RKO (cell line): ENCODE measurements at regions not wholly inside any gene's neighbourhood (a gene's known extent, or its start where the extent isn't known, plus 50 kb on each side); places are given as distances from the start of the nearest gene placed in this dataset.

Source experiments
- DNase-seq: peaks from one replicate; pipeline ENCODE4 v3.0.0-alpha.2; 2016; ENCODE audit warnings: low spot score

DNA sequence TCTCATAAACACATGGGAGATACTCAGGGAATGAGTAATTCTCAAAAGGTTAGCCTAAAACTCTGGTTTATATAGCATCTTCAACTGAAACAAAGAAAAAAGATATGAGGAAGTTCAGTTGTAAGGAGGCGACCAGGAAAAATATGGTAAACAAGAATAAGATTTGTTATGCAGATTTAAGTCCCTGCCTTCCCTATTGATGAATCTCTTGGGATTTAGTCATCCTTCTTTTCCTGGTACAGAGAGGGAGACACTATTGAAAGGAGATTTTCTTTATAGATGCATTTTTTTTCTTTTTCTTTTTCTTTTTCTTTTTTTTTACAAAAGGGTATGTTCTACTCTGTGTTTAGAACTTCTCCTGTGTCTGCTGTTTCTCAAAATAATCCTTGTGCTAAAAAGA, 557.5 kb downstream of the DNAJB9 start:
- DNase-seq, result no peak

GRCh38 chr7:109131141-109131540, 561.5 kb downstream of the DNAJB9 start:
- no peak for DNase-seq

DNA sequence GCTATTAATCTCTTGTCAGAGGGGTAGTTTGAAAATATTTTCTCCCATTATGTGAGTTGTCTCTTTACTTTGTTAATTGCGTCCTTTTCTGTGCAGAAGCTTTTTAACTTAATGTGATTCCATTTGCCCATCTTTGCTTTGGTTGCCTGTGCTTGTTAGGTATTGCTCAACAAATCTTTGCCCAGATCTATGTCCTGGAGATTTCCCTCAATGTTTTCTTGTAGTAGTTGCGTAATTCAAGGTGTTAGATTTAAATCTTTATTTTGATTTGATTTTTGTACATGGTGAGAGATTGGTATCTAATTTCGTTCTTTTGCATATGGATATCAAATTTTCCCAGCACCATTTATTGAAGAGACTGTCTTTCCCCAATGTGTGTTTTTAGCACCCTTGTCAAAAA, 567.2 kb downstream of the DNAJB9 start:
- no peak for DNase-seq

GRCh38 chr7:109154748-109155147, 585.1 kb downstream of the DNAJB9 start:
- DNase-seq, result no peak

- DNase-seq, result no peak
Observed at GRCh38 chr7:109158246-109158645, 588.6 kb downstream of the DNAJB9 start.

GRCh38 chr7:109176661-109177060, 607.0 kb downstream of the DNAJB9 start:
- no peak for DNase-seq

DNA sequence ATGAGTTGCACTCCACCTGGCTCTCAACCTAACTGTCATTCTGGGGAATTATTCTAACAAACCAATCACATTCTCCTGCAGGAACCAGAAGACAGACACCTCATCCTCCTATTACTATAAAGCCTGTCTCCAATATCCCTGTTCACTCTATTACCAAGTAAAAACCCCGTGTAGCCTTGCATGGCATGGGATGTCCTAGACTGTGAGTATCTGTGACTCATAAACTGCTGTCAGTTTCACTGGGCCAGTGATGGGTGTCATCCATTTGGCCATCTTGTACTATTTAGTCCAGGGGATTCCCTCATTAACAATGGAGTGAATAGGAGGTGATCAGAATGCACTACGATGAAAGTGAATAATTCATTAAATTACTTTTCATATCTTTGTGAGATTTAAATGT, 608.7 kb downstream of the DNAJB9 start:
- peak; percentile 16 for DNase-seq

DNA sequence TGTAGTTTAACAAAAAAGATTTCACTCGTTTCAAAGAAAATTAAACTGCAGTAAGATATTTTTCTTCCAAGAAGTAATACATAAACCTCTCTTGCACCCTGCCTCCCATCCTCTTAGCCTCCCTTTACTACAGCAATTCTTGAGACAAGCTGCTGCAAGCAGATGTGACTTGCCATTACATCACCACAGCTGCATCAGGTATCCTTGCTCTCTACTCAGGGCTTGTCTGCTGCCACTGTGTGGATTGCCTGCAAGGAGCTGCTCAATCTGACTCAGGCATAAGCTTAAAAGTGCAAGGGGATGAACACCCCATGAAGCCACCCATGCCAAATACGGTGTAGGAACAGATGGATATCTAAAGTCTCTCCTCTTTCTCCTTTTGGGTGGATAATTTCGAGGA, 609.9 kb downstream of the DNAJB9 start:
- DNase-seq, result no peak

DNA sequence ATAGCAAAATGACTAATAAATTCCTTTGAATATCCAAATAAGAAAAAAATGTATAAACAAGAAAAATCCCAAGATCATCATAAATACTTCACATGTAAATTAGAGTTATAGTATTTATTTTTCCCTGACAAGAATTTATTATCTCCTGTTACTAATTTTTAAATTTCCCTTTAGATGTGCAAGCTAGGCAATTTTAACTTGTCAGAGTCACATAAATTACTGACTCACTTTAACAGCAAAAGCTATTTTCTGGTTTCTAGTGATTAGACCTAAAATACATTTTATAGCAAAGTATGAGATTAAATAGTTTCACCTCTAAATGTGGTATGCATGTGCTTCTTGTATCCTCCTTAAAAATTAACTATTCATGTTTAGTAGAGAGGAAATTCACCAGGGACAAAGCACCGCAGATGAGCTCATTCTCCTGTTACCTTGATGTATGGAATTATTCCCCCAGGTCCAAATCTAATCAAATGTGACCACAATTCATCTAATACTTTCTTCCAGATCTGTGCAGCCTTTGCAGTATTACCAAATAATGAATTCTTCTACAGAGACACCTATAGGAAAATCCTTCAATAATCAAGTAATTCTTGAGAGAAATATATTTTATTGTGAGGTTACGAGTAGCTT, 621.2 kb downstream of the DNAJB9 start:
- DNase-seq, result no peak

DNA sequence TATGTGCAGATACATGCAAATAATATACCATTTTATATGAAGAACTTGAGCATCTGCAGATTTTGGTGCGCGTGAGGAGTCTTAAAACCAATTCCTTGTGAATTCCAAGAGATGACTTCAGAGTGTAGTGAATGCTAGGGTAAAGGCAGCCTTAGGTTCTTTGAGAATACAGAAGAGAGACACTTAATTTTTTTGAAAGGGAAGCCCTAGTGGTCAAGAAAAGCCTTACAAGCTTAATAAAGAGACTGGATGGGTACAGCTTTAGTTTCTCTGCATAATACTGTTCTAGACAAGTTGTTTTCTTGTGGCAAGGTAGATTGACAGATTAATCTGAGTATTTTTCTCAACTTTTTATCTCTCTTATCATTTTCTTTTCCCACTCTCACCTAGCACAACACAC, 636.5 kb downstream of the DNAJB9 start:
- peak; percentile 19 for DNase-seq

GRCh38 chr7:109213081-109213480, 643.4 kb downstream of the DNAJB9 start:
- no peak for DNase-seq

GRCh38 chr7:109215341-109215740, 645.7 kb downstream of the DNAJB9 start:
- DNase-seq, result no peak

DNA sequence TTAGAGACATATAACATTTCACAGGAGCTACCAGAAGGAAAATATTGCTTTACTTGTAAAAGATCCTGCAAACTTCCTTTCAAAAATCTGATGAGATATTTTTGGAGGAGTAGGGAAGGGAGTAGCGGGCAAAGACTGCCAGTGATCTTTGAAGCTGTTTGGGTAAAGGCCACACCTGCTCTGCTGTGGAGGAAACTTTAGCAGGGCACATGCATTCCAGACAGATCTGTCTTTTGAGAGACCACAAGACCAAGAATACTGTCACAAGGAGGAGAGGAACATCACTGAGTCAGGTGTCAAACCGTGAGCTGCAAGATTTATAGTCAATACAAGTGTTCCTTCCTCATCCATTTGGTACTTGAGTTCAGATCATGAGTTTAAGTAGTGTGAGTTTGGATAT, 654.4 kb downstream of the DNAJB9 start:
- DNase-seq, result no peak

DNA sequence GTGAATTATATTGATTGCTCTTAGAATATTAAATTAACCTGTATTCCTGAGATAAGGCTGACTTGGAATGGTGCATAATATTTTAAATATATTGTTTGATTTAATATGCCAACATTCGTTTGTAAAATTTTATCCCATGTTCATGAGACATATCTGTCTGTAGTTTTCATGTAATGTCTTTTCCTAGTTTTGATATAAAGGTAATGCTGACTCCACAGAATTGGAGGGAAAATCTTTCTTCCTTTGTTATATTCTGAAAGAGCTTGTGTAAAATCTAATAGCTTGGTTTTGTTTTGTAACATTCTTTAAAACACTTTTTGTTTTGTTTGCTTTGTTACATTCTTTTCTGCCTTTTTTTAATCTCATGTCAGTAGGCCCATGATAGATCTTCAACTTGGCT, 657.0 kb downstream of the DNAJB9 start:
- DNase-seq, result no peak

DNA sequence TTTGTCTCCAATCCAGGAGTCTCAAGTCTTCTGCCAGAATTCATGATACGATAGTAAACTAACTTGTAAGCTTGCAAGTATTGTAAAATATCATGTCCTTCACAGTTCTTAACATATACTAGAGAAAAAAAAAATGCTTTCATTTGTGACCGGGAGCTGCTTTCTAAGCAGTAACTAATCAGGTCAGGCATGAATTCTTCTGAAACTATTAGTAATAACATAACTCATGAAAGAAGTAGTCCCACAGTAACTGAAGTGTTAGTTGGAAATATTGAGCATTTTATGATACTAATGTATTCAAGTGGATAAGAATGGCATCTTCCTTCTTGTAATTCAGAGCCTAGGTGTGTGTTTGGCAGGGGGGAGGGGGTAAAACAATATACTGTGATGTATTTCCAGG, 665.6 kb downstream of the DNAJB9 start:
- no peak for DNase-seq

DNA sequence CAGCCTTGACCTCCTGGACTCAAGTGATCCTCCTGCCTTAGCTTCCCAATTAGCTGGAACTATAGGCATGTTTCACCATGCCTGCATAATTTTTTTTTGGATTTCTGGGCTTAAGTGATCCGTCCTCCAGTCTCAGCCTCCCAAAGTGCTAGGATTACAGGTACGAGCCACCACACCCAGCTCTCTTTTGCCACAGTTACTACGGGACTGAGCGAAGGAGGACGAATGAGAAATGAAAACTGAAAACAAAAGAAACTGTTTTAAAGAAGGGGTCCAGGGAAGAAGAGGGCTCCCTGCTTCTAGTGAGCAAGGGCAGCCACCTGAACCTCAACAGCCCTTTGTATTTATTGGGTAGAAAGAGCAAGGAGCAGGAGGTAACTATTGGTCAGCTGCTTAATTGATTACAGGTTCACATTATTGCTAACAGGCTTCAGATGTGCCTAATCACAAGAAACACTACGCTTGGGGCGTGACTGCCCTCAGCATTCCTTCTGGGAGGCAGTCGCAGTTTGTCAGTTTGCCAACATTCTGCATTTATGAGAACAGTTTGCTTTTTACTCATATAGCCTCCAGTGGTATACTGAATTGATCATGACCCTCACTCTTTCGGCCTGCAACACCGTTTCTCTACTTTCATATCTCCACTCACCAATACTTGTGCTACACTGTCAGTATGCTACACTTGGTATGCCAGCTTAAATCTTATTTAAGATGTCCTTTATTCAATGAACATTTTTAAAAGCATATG, 676.8 kb downstream of the DNAJB9 start:
- peak; percentile 43 for DNase-seq

GRCh38 chr7:109256762-109257560, 687.3 kb downstream of the DNAJB9 start:
- no peak for DNase-seq

DNA sequence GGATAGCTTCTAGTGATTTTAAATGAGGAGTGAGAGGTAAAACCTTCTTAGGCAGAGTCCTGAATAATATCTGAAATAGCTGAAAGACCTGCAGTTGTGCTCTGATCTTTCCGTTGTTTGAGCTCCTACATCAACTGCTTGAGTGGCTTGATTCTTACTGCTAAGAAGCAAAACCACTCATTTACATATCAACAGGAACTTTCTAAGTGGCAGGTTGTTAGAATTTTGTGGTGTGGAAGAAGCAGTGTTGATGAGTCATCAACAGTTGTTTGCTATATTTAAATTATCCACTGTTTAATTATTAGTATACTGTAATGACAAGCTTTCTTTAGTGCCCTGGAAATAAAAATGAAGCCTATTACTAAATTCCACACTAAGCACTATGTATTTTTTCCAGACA, 689.5 kb downstream of the DNAJB9 start:
- no peak for DNase-seq

DNA sequence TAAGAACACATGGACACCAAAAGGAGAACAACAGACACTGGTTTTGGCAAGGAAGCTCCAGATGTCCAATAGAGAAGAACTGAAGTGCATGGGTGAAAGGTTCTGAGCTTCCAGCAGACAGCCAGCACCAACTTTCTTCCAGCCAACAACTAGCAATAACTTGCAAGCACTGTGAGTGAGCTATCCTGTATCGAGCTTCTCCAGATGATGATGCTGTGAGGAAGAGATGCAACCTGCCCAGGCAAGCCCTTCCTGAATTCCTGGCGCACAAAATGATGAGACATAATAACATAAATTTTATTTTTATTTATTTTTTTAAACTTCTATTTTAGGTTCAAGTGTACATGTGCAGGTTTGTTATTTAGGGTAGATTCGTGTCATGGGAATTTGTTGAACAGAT, 692.1 kb downstream of the DNAJB9 start:
- no peak for DNase-seq

GRCh38 chr7:109266610-109267009, 696.9 kb downstream of the DNAJB9 start:
- no peak for DNase-seq

GRCh38 chr7:109276348-109276747, 706.7 kb downstream of the DNAJB9 start:
- no peak for DNase-seq

DNA sequence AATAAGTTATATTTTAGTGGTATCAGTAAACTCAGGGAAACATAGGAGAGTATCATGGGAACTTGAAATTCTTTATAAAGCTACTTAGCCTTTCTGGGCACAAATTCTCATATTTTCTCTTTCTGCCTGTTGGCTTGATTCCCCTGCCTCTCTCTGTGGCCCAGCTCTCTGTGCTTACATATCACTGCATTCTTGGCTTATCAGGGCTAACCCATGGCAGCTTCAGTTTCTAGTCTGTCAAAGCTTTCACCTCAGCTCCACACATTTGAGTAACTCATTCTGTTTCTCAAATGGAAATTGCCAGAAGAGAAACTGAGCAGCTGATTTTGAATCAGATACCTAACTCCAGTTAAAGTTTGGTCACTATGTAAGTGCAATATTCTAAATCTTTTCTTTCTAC, 713.1 kb downstream of the DNAJB9 start:
- DNase-seq, result no peak

DNA sequence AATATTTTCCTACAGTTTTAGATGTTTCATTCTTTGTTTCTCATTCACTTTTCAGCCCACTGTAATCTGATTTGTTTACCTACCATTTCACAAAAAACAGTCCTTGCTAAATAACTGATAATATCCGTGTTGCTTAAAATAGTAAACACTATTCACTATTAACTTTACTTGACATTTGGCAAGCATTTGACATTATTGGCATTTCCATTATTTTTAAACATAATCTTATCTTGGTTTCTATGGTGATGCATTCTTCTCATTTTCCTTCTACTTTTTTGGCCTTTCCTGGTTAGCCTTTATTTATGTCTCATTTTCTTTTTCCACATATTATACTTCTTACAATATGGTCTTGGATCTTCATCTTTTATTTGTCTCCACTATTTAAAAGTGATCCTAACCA, 715.3 kb downstream of the DNAJB9 start:
- no peak for DNase-seq
